ENCODE measurements at regions not wholly inside any gene's neighbourhood (a gene's known extent, or its start where the extent isn't known, plus 50 kb on each side); places are given as distances from the start of the nearest gene placed in this dataset.

DNA sequence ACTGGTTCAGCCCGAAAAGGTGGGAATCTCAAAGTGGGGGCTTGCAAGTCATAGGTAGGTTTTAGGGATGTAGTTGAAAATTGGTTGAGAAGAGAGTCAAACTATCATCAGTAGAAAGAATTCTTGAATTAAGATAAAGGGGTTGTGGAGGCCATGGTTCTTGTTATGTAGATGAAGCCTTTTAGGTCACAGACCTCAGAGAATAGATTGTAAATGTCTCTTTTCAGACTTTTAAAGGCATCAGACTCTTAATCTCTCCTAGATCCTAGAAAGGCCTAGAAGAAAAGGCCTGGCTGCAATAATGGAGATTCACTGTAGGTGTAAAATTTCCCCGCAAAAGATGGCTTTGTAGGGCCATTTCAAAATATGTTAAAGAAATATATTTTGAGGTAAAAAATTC lies 96.4 kb downstream of the PSAT1 start:
- TF ChIP-seq, protein P1, sequence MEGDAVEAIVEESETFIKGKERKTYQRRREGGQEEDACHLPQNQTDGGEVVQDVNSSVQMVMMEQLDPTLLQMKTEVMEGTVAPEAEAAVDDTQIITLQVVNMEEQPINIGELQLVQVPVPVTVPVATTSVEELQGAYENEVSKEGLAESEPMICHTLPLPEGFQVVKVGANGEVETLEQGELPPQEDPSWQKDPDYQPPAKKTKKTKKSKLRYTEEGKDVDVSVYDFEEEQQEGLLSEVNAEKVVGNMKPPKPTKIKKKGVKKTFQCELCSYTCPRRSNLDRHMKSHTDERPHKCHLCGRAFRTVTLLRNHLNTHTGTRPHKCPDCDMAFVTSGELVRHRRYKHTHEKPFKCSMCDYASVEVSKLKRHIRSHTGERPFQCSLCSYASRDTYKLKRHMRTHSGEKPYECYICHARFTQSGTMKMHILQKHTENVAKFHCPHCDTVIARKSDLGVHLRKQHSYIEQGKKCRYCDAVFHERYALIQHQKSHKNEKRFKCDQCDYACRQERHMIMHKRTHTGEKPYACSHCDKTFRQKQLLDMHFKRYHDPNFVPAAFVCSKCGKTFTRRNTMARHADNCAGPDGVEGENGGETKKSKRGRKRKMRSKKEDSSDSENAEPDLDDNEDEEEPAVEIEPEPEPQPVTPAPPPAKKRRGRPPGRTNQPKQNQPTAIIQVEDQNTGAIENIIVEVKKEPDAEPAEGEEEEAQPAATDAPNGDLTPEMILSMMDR (IDR thresholded peaks at IDR 0.05): no peak
- no peak for TF ChIP-seq POLR2A (IDR thresholded peaks at IDR 0.05)

Measured in testis (tissue), 2 donors.